ENCODE measurements at regions not wholly inside any gene's neighbourhood (a gene's known extent, or its start where the extent isn't known, plus 50 kb on each side); places are given as distances from the start of the nearest gene placed in this dataset.

DNA sequence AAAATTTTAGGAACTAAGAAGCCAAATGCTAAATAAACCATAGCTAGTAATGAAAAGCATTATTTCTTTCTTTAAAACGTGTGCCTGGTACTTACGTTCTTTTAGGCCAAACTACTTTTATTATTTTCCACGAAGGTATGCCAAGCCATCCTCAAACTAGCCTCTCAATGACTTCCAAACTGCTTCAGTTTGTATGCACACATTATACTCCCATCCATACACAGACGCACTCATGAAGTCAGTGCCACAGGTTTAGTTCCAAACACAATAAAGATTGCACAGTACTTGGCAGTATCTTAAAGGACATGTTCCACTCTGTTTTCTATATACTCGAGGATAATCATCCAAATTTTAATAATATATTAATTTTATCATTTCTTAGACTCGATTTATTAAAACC is 609.2 kb upstream of the ZNF385D start:
- Histone ChIP-seq H3K27ac (ENCODE audit: low read depth, low read length) (no peak overlapping the region), H3K27me3 (ENCODE audit: control insufficient read depth in 1 of 2, insufficient read depth in 2 of 2, low read length in 2 of 2) (no peaks in the 10 kb centered on the region), H3K9ac (ENCODE audit: low read depth in 1 of 2, low read length in 2 of 2) (no peak overlapping the region), H3K36me3 (ENCODE audit: control insufficient read depth in 1 of 2, insufficient read depth in 2 of 2, low read length in 2 of 2) (no peaks in the 10 kb centered on the region), H3K4me3 (ENCODE audit: low read depth in 1 of 2, low read length in 2 of 2) (no peak overlapping the region), H3K9me3 (ENCODE audit: control insufficient read depth in 1 of 2, low read length in 2 of 2) (no peaks in the 10 kb centered on the region), H3K4me1 (ENCODE audit: control insufficient read depth in 1 of 2, insufficient read depth in 2 of 2, low read length in 2 of 2) (no peaks in the 10 kb centered on the region)

- Histone ChIP-seq H3K4me1 (ENCODE audit: control insufficient read depth in 1 of 2, insufficient read depth in 2 of 2, low read length in 2 of 2) (no peaks in the 10 kb centered on the region), H3K9me3 (ENCODE audit: control insufficient read depth in 1 of 2, low read length in 2 of 2) (no peaks in the 10 kb centered on the region), H3K36me3 (ENCODE audit: control insufficient read depth in 1 of 2, insufficient read depth in 2 of 2, low read length in 2 of 2) (no peaks in the 10 kb centered on the region), H3K27me3 (ENCODE audit: control insufficient read depth in 1 of 2, insufficient read depth in 2 of 2, low read length in 2 of 2) (no peaks in the 10 kb centered on the region), H3K27ac (ENCODE audit: low read depth, low read length) (no peak overlapping the region), H3K9ac (ENCODE audit: low read depth in 1 of 2, low read length in 2 of 2) (no peak overlapping the region), H3K4me3 (ENCODE audit: low read depth in 1 of 2, low read length in 2 of 2) (no peak overlapping the region)
These were observed 610.0 kb upstream of the ZNF385D start for GRCh38 chr3:22360970-22361369.

- Histone ChIP-seq H3K4me3 (ENCODE audit: low read depth in 1 of 2, low read length in 2 of 2) (no peak overlapping the region), H3K9ac (ENCODE audit: low read depth in 1 of 2, low read length in 2 of 2) (no peak overlapping the region), H3K4me1 (ENCODE audit: control insufficient read depth in 1 of 2, insufficient read depth in 2 of 2, low read length in 2 of 2) (no peaks in the 10 kb centered on the region), H3K27ac (ENCODE audit: low read depth, low read length) (no peak overlapping the region), H3K9me3 (ENCODE audit: control insufficient read depth in 1 of 2, low read length in 2 of 2) (no peaks in the 10 kb centered on the region), H3K36me3 (ENCODE audit: control insufficient read depth in 1 of 2, insufficient read depth in 2 of 2, low read length in 2 of 2) (no peaks in the 10 kb centered on the region), H3K27me3 (ENCODE audit: control insufficient read depth in 1 of 2, insufficient read depth in 2 of 2, low read length in 2 of 2) (no peaks in the 10 kb centered on the region)
These were observed 610.5 kb upstream of the ZNF385D start for GRCh38 chr3:22361521-22361920.

DNA sequence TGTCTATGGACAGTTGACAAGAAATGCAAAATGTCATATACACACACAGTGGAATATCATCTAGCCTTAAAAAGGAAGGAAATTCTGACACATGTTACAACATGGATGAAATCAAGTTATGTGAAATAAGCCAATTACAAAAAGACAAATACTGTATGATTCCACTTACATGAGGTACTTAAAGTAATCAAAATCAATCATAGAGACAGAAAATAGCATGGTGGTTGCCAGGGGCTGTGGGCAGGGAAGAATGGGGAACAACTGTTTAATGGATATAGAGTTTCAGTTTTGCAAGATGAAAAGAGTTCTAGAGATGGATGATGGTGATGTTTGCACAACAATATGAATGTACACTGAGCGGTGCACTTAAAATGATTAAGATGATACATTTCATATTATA is 613.8 kb upstream of the ZNF385D start:
- Histone ChIP-seq H3K27me3 (ENCODE audit: control insufficient read depth in 1 of 2, insufficient read depth in 2 of 2, low read length in 2 of 2) (no peaks in the 10 kb centered on the region), H3K4me1 (ENCODE audit: control insufficient read depth in 1 of 2, insufficient read depth in 2 of 2, low read length in 2 of 2) (no peaks in the 10 kb centered on the region), H3K27ac (ENCODE audit: low read depth, low read length) (no peak overlapping the region), H3K9me3 (ENCODE audit: control insufficient read depth in 1 of 2, low read length in 2 of 2) (no peaks in the 10 kb centered on the region), H3K9ac (ENCODE audit: low read depth in 1 of 2, low read length in 2 of 2) (no peak overlapping the region), H3K36me3 (ENCODE audit: control insufficient read depth in 1 of 2, insufficient read depth in 2 of 2, low read length in 2 of 2) (no peaks in the 10 kb centered on the region), H3K4me3 (ENCODE audit: low read depth in 1 of 2, low read length in 2 of 2) (no peak overlapping the region)

- no peak overlapping the region for H3K9ac ChIP-seq (ENCODE audit: low read depth in 1 of 2, low read length in 2 of 2)
- H3K27ac ChIP-seq (ENCODE audit: low read depth, low read length) = no peak overlapping the region
- H3K27me3 ChIP-seq (ENCODE audit: control insufficient read depth in 1 of 2, insufficient read depth in 2 of 2, low read length in 2 of 2) = peaks cover 0 to 3% of the 10 kb centered on the region in 2 donors
- no peaks in the 10 kb centered on the region for H3K4me1 ChIP-seq (ENCODE audit: control insufficient read depth in 1 of 2, insufficient read depth in 2 of 2, low read length in 2 of 2)
- H3K9me3 ChIP-seq (ENCODE audit: control insufficient read depth in 1 of 2, low read length in 2 of 2) = no peaks in the 10 kb centered on the region
- no peak overlapping the region for H3K4me3 ChIP-seq (ENCODE audit: low read depth in 1 of 2, low read length in 2 of 2)
- H3K36me3 ChIP-seq (ENCODE audit: control insufficient read depth in 1 of 2, insufficient read depth in 2 of 2, low read length in 2 of 2) = no peaks in the 10 kb centered on the region
These were observed 615.8 kb upstream of the ZNF385D start for GRCh38 chr3:22366781-22367180.

DNA sequence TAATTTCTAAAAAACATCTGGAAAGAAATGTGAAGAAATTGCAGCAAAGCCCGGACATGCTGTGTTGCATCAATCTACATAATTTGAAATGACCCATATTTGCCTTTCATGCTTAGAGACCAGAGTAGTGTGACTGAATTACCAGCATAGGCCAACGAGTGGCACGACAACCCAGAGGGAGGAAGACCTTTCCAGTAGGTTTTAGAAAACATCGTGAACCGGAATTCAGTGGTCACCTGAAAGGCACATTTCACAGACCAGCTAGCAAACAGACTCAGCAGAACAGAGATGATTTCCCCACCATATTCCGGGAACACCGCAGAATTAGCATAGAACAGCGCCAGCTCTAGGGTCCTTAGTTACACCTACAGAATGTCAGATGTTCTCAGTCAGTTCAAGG is 620.0 kb upstream of the ZNF385D start:
- H3K9me3 ChIP-seq (ENCODE audit: control insufficient read depth in 1 of 2, low read length in 2 of 2) = peaks cover 0 to 2% of the 10 kb centered on the region in 2 donors
- no peaks in the 10 kb centered on the region for H3K4me1 ChIP-seq (ENCODE audit: control insufficient read depth in 1 of 2, insufficient read depth in 2 of 2, low read length in 2 of 2)
- no peak overlapping the region for H3K9ac ChIP-seq (ENCODE audit: low read depth in 1 of 2, low read length in 2 of 2)
- H3K27ac ChIP-seq (ENCODE audit: low read depth, low read length) = no peak overlapping the region
- H3K4me3 ChIP-seq (ENCODE audit: low read depth in 1 of 2, low read length in 2 of 2) = no peak overlapping the region
- H3K27me3 ChIP-seq (ENCODE audit: control insufficient read depth in 1 of 2, insufficient read depth in 2 of 2, low read length in 2 of 2) = peaks cover 0 to 3% of the 10 kb centered on the region in 2 donors
- no peaks in the 10 kb centered on the region for H3K36me3 ChIP-seq (ENCODE audit: control insufficient read depth in 1 of 2, insufficient read depth in 2 of 2, low read length in 2 of 2)

GRCh38 chr3:22371607-22372291 is 620.7 kb upstream of the ZNF385D start:
- Histone ChIP-seq H3K27me3 (ENCODE audit: control insufficient read depth in 1 of 2, insufficient read depth in 2 of 2, low read length in 2 of 2) (peaks cover 0 to 3% of the 10 kb centered on the region in 2 donors), H3K4me1 (ENCODE audit: control insufficient read depth in 1 of 2, insufficient read depth in 2 of 2, low read length in 2 of 2) (no peaks in the 10 kb centered on the region), H3K9me3 (ENCODE audit: control insufficient read depth in 1 of 2, low read length in 2 of 2) (peaks cover 0 to 2% of the 10 kb centered on the region in 2 donors), H3K9ac (ENCODE audit: low read depth in 1 of 2, low read length in 2 of 2) (no peak overlapping the region), H3K27ac (ENCODE audit: low read depth, low read length) (no peak overlapping the region), H3K4me3 (ENCODE audit: low read depth in 1 of 2, low read length in 2 of 2) (no peak overlapping the region), H3K36me3 (ENCODE audit: control insufficient read depth in 1 of 2, insufficient read depth in 2 of 2, low read length in 2 of 2) (no peaks in the 10 kb centered on the region)

DNA sequence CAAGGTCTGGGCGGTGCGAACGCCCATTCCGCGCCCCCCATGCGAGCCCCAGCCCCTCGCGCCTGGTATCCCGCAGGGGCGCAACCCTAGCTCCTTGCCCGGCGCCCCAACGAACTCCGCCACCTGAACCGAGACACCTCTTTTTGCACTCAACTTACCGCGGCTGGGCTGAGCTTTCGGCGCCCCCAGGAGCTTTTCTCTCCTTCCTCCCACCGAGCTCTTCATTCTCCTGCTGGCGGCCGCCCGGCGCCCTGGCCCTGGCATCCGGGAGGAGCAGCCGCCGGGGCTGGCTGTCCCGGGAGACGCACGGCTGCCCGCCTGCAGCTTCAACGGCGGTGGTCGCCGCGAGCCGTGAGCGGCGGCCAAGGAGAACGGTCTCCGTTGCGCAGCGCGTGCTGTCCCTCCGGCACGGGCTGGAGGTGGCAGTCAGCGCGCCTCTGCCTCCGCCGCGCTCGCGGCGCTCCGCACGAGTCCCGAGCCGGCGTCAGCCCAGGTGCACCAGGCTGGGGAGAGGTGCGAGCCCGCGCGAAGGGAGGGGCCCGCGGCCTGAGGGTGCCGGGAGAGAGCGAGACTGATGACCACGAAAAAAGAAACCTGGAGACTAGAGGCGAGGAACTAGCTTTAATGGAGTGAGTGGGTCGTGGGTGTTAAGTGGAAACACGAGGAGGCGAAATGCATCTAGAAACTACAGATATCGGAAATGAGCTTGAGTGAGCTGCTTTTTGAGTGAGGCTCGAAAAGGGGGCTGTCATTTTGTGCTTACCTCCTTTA is 621.5 kb upstream of the ZNF385D start:
- Histone ChIP-seq H3K27me3 (ENCODE audit: control insufficient read depth in 1 of 2, insufficient read depth in 2 of 2, low read length in 2 of 2) (peaks cover 0 to 3% of the 10 kb centered on the region in 2 donors), H3K27ac (ENCODE audit: low read depth, low read length) (no peak overlapping the region), H3K4me3 (ENCODE audit: low read depth in 1 of 2, low read length in 2 of 2) (no peak overlapping the region), H3K9me3 (ENCODE audit: control insufficient read depth in 1 of 2, low read length in 2 of 2) (peaks cover 0 to 2% of the 10 kb centered on the region in 2 donors), H3K36me3 (ENCODE audit: control insufficient read depth in 1 of 2, insufficient read depth in 2 of 2, low read length in 2 of 2) (no peaks in the 10 kb centered on the region), H3K9ac (ENCODE audit: low read depth in 1 of 2, low read length in 2 of 2) (no peak overlapping the region), H3K4me1 (ENCODE audit: control insufficient read depth in 1 of 2, insufficient read depth in 2 of 2, low read length in 2 of 2) (no peaks in the 10 kb centered on the region)

DNA sequence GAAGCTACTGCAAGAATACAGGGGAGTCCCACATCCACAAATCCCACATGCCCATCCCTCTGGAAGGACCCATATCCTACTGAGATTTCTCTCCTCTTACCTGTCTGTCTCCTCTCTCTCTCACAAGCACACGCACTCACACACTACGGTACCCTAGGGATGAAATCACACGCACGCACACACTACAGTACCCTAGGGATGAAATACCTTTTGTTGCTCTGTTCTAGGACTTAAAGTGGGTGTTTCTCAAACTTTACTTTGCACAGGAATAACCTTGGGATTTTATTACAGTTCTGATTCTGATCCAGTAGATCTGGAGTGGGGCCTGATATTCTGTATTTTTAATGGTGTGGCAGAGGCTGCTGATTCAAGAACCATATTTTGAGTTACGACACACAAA is 622.2 kb upstream of the ZNF385D start:
- H3K27me3 ChIP-seq (ENCODE audit: control insufficient read depth in 1 of 2, insufficient read depth in 2 of 2, low read length in 2 of 2) = peaks cover 0 to 3% of the 10 kb centered on the region in 2 donors
- H3K4me3 ChIP-seq (ENCODE audit: low read depth in 1 of 2, low read length in 2 of 2) = no peak overlapping the region
- no peaks in the 10 kb centered on the region for H3K4me1 ChIP-seq (ENCODE audit: control insufficient read depth in 1 of 2, insufficient read depth in 2 of 2, low read length in 2 of 2)
- H3K9me3 ChIP-seq (ENCODE audit: control insufficient read depth in 1 of 2, low read length in 2 of 2) = peaks cover 0 to 2% of the 10 kb centered on the region in 2 donors
- no peak overlapping the region for H3K27ac ChIP-seq (ENCODE audit: low read depth, low read length)
- no peak overlapping the region for H3K9ac ChIP-seq (ENCODE audit: low read depth in 1 of 2, low read length in 2 of 2)
- no peaks in the 10 kb centered on the region for H3K36me3 ChIP-seq (ENCODE audit: control insufficient read depth in 1 of 2, insufficient read depth in 2 of 2, low read length in 2 of 2)

- peaks cover 0 to 3% of the 10 kb centered on the region in 2 donors for H3K27me3 ChIP-seq (ENCODE audit: control insufficient read depth in 1 of 2, insufficient read depth in 2 of 2, low read length in 2 of 2)
- peaks cover 0 to 2% of the 10 kb centered on the region in 2 donors for H3K9me3 ChIP-seq (ENCODE audit: control insufficient read depth in 1 of 2, low read length in 2 of 2)
- no peak overlapping the region for H3K27ac ChIP-seq (ENCODE audit: low read depth, low read length)
- no peak overlapping the region for H3K4me3 ChIP-seq (ENCODE audit: low read depth in 1 of 2, low read length in 2 of 2)
- no peak overlapping the region for H3K9ac ChIP-seq (ENCODE audit: low read depth in 1 of 2, low read length in 2 of 2)
- H3K4me1 ChIP-seq (ENCODE audit: control insufficient read depth in 1 of 2, insufficient read depth in 2 of 2, low read length in 2 of 2) = no peaks in the 10 kb centered on the region
- no peaks in the 10 kb centered on the region for H3K36me3 ChIP-seq (ENCODE audit: control insufficient read depth in 1 of 2, insufficient read depth in 2 of 2, low read length in 2 of 2)
These were observed 622.8 kb upstream of the ZNF385D start for GRCh38 chr3:22373827-22374226.

Measured in duodenal mucosa (tissue), 2 donors.